NCI-H1930 (cell line): ENCODE measurements at regions not wholly inside any gene's neighbourhood (a gene's known extent, or its start where the extent isn't known, plus 50 kb on each side); places are given as distances from the start of the nearest gene placed in this dataset.

Experiments used
- DNase-seq, 2 experiments: peaks; one replicate each; lab custom pipeline; 2025; lab: John Stamatoyannopoulos, UW

DNA sequence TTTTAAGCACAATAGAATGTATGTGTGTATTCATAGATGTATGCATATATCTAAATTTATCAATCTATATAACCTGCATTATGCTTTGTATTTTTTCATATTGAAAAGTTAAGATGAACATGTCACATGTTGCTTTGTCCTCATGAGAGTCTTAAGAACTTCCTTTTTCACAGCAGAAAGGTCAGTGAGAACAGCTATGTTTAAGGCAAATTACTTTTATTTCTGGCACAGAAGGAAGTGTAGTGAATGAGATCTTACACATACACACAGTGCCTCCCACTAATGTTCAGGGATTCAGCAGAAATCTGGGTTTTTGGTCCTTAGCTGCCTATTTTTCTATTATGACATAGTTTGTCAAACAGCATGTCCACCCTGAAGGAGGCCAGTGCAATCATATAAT lies 134.8 kb downstream of the TMEM26 start:
- no peak for DNase-seq

DNA sequence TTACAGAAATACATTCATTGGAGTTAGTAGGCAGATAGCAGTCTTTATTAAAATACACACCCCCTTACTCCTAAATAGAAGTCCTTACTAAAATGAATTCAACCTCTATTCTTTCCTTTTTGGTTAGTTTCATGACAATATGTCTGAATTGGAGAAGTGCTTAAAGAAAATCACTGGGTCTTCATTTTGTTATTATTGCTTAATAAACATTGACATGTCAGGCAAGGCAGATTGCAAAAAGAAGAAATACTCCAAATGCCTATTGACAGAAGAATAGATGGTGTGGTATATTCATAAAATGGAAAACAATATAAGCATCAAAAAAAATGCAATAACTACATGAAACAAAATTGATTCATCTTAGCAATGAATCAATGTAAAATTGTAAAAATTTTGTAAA lies 135.5 kb downstream of the TMEM26 start:
- no peak for DNase-seq

DNA sequence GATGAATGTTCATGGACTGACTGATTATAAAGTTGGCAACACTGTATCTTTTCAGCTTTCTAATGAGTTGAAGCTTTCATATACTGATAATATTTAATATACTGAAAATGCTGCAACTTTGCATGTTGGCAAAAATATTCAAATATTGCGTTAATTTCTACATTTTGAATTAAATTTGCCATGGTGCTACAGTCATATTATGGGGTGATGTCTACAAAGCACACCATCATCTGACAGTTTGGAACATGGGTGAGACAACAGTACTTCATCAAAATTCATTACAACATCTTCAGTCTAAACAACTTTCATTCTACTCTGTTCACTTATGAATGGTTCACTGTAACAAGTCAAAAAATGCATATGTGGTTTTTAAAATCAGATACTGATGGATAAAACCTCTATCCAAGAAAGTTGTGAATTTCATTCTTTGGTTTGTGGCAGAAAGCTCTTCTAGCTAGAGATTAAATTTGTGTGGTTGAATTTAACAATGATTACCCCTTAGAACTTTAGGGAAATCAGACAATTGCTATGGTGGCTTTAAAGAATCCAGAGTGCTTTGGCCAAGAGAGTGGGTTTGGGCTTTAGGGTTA lies 136.4 kb downstream of the TMEM26 start:
- no peak for DNase-seq

DNA sequence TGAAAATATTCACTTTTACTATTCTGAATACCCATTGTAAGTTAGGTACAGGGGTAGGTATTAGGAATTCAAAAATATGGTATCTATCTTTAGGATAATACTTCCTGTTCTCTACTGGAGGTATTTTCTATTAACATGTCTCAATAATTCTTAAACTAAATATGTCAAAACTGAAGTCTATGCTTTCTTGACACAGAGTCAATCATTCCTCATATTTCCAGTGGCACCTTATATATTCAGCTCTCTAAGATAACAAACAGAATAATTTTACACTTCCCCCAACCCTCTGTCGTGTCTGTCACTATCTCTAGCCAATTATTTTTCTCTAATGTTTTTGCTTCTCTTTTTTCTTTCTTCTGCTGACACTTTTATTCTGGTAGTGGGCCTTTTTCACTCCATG lies 138.9 kb downstream of the TMEM26 start:
- DNase-seq, result no peak

DNA sequence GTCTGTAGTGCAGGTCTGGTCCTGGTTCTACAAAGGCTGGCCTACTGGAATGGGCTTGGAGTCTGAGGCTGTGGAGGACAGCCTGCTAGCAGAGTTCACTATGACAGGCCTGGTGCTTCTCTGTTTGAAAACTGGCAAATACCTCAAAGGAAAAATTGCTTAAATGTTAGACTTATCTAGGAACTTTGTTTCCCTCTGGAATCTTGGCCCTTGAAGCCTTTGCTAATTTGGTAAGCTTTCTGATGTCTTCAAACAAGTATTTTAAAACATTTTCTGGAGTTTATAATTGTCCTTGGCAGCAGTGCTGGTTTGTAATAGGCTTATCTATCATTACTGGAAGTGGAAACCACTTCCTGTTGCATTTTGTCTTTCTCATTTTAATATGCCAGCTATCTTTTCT lies 139.7 kb downstream of the TMEM26 start:
- no peak for DNase-seq

DNA sequence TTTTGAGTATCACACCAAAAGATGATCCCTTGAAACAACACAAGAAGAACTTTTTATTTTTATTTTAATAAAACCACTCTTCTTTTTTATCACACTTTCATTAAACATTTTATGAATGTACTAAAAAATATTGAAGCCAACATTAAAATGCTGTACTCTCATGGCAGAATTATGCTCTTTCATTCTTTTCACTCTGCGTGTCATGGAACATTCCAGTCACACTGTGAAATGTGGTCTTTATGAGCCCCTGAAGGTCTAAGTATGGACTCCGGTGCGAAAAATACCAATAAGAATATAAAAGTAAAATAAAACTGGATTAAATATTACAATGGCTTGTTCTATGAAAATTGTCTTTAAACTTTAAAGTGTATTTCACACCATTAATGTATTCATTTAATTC lies 148.4 kb downstream of the TMEM26 start:
- DNase-seq, result no peak

DNA sequence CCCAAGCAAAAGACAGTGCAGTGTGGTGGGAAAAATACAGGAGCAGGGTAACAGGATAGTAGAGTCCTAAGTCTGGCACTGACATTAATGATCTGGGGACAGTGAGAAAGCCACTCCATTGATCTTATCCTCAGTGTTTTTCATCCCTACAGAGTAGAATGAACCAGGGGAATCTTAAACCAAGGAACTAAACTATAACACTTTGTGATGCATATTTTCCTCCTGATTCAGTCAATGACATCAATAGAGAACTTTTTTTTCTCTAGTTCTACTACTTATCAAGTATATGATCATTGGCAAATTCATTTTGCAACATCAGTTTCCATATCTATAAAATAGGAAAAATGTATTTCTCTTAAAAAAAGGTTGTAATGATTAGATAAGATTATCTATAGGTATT lies 151.1 kb downstream of the TMEM26 start:
- no peak for DNase-seq

DNA sequence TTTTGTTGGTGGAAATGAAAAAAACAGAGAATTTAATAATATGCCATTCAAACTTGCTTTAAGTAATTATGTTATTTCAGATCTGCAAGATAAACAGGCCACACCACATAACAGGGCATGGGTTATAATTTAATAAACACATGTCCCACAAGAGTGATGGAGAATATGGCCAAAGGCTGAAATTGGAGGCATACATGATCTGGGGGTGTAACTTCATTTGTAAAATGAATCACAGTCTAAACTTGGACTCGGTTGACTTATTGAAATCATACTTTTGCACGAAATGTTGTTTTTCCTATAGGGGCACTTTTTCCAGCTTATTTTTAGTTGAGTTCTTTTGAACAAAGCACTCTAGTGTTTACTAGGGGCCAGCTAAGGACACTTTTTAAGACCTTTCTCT lies 151.6 kb downstream of the TMEM26 start:
- DNase-seq, result no peak

DNA sequence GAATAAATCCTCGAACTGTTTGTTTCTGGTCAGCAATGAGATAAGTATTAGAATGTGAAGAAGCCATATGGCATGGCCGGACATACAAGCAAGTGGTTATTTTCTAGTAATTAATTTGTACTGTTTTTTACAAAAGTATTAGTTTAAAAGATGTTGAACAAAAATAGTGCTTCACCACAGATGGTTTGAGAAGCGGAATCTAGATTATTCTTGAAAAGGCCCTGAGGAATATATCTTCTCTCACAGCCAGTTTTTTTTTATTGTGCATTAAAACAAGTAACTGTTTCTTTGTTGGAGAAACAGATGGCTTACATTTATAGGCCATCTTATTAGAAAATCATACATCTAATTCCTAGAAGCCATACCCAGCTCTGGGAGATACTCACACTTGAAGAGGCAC lies 153.3 kb downstream of the TMEM26 start:
- no peak for DNase-seq

DNA sequence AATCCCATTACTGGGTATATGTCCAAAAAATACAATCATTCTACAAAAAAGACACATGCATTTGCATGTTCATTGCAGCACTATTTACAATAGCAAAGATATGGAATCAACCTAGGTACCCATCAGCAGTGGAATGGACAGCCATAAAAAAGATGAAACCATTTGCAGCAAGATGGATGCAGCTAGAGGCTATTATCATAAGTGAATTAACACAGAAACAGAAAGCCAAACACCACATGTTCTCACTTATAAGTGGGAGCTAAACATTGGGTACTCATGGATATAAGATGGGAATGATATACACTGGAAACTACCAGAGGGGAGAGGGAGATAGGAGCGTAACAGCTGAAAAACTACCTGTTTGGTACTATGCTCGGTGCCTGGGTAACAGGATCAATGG lies 154.0 kb downstream of the TMEM26 start:
- DNase-seq, result no peak

DNA sequence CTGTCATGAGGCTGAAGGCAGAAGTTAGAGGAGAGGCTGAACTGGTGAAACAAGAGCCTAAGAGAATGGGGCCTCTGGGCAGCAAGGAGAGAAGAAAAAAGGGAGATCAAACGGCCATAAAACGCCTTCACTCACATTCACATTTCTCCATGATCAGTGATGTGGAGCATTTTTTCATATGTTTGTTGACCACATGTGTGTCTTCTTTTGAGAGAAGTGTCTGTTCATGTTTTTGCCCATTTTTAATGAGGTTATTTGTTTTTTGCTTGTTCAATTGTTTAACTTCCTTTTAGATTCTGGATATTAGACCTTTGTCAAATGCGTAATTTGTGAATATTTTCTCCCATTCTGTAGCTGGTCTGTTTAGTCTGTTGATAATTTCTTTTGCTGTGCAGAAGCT lies 155.0 kb downstream of the TMEM26 start:
- DNase-seq, result no peak

DNA sequence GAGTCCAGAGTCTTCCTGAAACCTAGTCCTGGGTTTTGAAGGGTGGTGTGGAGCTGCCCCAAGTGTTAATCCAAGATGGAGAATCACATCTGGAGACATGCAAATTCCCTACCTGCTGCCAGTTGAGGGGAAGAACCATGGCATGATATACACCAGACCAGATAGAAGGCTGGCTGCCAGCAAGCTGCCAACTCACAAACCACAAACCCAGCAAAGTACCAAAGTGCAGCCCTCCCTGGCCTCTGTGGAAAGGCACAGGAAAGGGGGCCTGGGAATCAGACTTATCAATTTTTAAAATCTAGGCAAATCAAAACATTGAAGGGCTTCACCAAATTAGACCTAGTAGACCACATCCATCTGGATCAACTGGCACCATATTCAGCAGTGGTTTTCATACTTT lies 157.0 kb downstream of the TMEM26 start:
- no peak for DNase-seq

DNA sequence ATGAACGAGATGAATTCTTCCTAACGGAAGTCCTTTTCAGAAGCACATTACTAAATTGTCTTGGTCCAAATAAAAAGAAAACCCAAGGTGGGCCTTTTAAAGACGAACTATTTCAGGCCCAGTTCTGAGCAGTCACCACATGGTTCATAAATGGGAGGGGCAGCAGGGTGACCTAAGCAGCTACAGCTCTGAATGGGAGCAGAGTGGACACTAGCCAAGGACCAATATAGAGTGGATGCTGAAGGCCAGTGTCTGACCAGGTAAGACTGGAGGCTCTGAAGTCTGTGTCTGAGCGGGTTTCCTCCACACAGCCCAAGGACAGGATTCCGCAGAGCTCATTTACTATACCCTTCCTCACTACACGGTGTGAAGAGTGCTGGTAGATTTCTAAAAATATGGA lies 159.1 kb downstream of the TMEM26 start:
- no peak for DNase-seq

DNA sequence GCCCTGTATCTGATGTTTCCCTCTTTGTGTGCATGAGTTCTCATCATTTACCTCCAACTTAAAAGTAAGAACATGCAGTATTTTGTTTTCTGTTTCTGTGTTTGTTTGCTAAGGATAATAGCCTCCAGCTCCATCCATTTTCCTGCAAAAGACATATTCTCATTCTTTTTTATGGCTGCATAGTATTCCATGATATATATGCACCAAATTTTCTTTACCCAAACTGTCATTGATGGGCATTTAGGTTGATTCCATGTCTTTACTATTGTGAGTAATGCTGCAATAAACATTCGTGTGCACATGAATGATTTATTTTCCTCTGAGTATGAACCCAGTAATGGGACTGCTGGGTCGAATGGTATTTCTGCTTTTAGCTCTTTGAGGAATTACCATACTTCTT lies 163.4 kb downstream of the TMEM26 start:
- no peak for DNase-seq

DNA sequence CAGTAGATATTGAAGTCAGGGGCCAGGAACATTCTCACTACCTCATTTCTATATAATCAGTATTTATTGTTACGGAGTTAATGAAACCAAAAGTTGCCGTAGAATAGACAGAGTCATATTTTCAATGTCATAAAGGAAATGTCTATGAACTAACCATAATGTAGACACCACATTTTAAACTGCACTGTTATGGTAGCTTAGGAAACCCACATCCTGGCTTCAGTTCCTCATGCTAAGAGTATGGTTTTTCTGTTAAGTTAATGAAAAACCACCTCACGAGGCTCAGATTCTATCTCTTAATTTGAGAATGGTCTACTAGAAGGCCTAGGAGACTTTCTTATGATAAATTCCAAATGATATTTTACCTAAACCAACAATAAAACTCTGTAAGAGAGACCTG lies 166.5 kb downstream of the TMEM26 start:
- DNase-seq, result no peak

DNA sequence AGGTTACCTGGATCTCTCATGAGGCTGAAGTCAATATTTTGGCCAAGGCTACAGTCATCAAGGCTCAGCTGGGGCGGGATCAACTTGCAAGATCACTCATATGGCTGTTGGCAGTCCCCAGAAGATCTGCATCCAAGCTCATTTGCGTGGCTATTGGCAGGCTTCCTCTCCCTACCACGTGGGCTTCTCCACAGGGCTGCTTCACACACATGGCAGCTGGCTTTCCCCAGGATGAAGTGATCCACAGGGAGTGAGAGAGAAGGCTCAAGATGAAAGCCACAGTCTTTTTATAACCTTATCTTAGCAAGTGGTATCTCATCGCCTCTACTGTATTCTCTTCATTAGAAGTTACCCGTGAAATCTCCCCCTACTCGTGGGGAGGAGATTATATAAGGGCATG lies 167.4 kb downstream of the TMEM26 start:
- DNase-seq, result no peak

DNA sequence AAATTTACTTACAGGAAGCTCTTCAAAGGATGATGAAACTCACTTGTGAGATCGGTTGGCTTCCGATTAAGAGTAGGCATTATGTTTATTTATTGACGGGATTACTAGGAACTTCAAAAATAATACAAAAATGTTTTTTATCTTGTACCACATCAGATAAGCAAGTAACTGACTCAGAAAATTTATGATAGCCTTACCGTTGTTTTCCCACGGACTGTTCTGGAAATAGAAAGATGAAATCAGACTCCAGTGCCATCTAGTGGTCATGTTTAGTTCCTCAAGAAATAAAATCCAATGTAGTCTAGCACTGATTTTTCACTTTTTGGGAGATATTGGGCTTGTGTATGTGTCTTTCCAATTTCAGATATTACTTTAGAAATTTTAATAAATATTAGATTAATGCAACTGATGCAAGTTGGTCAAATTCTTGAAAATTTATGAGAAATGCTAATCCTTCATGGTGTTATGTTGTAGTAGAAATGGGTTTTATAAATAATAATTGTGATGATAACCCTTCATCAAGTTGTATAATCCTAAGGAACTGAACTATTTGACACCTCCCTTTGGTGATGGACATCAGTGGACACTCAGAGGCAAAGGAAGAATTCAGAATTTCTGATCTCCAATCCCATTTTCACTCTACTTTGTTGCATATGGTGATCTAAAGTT lies 168.8 kb downstream of the TMEM26 start:
- DNase-seq, result peak in 1 of 2 experiments; percentile 1

DNA sequence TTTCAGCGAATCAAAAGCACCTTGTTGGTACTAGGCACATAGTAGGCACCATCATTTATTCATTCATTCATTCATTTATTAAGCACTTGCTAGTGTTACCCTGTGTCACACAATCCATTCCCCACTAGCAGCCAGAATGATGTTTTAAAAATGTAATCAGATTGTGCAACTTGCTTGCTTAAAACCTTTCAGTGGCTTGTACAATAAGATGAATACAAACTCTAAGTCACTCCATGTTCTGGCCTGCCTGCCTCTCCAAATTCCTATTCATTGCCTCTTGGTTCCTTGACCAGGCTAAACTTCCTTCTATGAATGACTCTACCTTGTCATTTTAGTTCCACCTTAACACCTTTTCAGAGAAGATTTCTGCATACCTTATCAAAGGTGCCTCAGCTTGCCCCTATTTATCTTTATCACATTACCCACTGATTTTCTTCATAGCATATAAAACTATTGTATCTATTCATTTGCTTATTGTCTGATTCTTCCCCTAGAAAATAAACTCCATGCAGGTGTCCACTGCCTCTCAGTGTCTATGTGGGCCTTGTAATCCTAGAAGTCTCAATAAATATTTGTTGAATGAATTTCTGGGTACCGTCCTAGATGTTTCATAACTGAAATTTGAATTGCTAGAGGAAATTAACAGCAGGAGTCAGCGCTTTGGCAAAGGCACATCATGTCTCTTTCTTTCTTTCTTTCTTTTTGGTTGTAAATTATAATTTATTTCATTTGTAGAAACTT lies 169.5 kb downstream of the TMEM26 start:
- DNase-seq, result no peak

DNA sequence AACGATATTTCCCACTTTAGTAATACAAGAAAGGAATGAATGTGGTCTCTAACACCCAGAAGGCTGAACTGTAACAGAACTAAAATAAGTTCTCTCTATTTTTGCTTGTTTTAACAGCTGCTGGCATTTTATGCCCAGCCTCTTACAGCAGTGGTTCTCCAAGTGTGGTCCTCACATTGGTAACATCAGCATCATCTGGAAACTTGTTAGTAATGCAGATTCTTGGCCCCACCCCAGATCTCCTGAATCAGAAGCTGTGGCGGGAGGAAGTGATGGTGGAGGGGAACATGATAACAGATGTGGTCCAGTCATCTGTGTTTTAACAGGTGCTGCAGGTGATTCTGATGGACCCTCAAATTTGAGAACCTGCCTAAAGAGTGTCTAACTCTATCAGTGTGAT lies 170.1 kb downstream of the TMEM26 start:
- no peak for DNase-seq

DNA sequence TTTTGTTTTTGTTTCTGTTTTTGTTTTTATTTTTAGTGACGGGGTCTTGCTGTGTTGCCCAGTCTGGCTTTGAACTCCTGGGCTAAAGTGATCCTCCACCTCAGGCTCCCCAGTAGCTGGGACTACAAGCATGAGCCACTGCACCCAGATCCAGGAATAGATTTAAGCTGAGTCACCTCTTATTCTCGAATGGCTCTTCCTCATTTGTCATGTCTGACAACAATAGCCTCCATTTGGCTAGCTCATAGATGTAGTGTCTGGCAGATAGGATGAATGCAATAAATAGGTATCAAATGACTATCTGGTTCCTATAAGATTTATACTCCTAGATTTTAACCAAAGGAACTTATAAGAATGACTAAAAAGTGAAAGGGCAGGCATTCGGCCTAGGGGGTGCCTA lies 172.9 kb downstream of the TMEM26 start:
- DNase-seq, result no peak

DNA sequence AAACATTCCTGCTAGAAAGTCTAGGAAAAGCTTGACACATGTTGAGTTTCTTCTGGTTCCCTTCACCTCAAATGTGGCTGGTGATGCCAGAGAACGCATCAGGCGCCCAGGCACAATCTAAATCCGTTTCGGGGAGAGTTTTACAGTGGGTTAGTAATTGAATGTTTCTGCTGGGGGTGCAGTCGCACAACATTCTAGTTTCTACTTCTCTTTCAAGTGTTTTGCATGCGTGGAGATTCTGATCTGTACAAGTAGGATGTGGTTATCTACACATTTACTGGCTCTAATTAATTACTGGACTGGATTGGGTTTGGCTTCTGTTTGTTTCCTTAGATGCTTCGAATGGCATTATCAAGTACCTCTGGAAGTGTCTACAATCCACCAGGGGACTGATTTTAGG lies 173.8 kb downstream of the TMEM26 start:
- DNase-seq, result no peak

DNA sequence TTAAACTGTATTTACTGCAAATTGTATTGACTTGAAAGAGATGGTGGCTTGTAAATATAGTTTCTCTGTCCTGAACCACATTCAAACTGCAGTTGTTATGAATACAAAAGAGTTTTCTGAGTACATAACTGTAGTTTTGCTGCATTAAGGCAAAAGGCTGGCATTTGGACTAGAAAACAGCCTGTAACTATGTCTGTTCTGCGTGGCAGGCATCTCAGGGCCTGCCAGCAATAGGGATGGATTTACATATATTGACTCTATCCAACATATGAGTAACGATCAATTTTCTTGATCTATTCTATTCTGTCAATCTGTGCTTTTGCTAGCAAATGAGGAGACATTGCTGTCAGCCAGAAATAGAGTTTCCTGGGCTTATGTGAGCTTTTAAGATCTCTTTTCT lies 174.6 kb downstream of the TMEM26 start:
- no peak for DNase-seq

DNA sequence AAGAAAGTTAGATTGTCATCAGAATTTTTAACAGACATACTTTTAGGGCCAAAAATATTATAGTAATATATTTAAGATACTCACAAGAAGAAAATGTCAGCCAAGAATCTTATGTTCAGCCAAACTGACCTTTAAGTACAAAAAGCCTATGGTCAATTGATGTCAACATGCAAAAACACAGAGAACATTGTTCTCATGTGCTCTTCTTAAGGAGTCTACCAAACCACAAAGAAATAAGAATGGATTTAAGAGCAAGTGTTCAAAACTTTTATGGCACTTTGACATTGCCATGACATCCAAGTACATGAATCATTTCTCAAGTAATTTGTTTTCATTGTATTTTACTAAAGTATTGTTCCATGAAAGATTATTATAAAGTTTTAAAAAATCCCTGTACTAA lies 180.4 kb downstream of the TMEM26 start:
- no peak for DNase-seq
